Umbilical cord (tissue), 1 donor: ENCODE measurements at regions not wholly inside any gene's neighbourhood (a gene's known extent, or its start where the extent isn't known, plus 50 kb on each side); places are given as distances from the start of the nearest gene placed in this dataset.

Source experiments
- DNase-seq: peaks from one replicate; pipeline ENCODE4 v3.0.0-alpha.2; 2015; ENCODE audit warnings: low spot score

- no peak for DNase-seq
Measured at GRCh38 chr6:54991761-54992330, 145.3 kb downstream of the FAM83B start.

GRCh38 chr6:54992789-54993188, 146.2 kb downstream of the FAM83B start:
- DNase-seq: no peak

- no peak for DNase-seq
Measured at GRCh38 chr6:54993294-54993693, 146.7 kb downstream of the FAM83B start.

- no peak for DNase-seq
Measured at GRCh38 chr6:54993948-54994347, 147.4 kb downstream of the FAM83B start.

GRCh38 chr6:54998576-54998975, 152.0 kb downstream of the FAM83B start:
- DNase-seq: no peak

GRCh38 chr6:55003719-55004430, 157.3 kb downstream of the FAM83B start:
- no peak for DNase-seq

- DNase-seq: no peak
Measured at GRCh38 chr6:55009131-55009530, 162.6 kb downstream of the FAM83B start.

GRCh38 chr6:55011034-55011433, 163.3 kb upstream of the HCRTR2 start:
- DNase-seq: no peak

GRCh38 chr6:55012454-55012853, 161.9 kb upstream of the HCRTR2 start:
- no peak for DNase-seq

GRCh38 chr6:55014321-55015088, 159.8 kb upstream of the HCRTR2 start:
- DNase-seq: no peak

- no peak for DNase-seq
Measured at GRCh38 chr6:55016261-55016660, 158.1 kb upstream of the HCRTR2 start.

- no peak for DNase-seq
Measured at GRCh38 chr6:55017555-55018300, 156.6 kb upstream of the HCRTR2 start.

- DNase-seq: no peak
Measured at GRCh38 chr6:55019591-55019990, 154.7 kb upstream of the HCRTR2 start.

GRCh38 chr6:55023230-55023629, 151.1 kb upstream of the HCRTR2 start:
- DNase-seq: no peak

GRCh38 chr6:55033016-55033546, 141.2 kb upstream of the HCRTR2 start:
- no peak for DNase-seq

GRCh38 chr6:55034752-55035151, 139.6 kb upstream of the HCRTR2 start:
- no peak for DNase-seq

GRCh38 chr6:55040102-55040848, 134.0 kb upstream of the HCRTR2 start:
- DNase-seq: peak; percentile 2

GRCh38 chr6:55046869-55047422, 127.4 kb upstream of the HCRTR2 start:
- DNase-seq: no peak

GRCh38 chr6:55047451-55048044, 126.8 kb upstream of the HCRTR2 start:
- peak; percentile 16 for DNase-seq

GRCh38 chr6:55049866-55050265, 124.4 kb upstream of the HCRTR2 start:
- no peak for DNase-seq
